ENCODE measurements at regions not wholly inside any gene's neighbourhood (a gene's known extent, or its start where the extent isn't known, plus 50 kb on each side); places are given as distances from the start of the nearest gene placed in this dataset.

DNA sequence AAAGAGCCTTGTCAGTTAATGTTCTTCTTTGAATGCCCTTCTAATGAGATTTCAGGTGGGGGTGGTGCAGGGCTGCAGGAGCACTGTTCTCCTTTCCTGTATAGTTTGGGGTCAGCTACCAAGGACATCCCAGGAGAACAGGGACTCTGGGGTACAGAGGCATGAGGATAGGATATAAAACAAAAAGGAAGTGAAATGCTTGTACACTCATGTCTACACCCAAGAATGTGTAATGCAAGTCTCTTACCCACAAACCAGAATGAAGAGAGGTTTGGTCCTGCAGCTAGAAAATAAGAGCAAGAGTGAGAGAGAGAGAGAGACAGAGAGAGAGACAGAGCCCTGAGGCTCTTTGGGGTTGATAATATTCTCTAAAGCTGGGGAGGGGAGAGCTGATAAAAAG, 151.8 kb upstream of the KCTD1 start:
- DNase-seq = no peak

DNA sequence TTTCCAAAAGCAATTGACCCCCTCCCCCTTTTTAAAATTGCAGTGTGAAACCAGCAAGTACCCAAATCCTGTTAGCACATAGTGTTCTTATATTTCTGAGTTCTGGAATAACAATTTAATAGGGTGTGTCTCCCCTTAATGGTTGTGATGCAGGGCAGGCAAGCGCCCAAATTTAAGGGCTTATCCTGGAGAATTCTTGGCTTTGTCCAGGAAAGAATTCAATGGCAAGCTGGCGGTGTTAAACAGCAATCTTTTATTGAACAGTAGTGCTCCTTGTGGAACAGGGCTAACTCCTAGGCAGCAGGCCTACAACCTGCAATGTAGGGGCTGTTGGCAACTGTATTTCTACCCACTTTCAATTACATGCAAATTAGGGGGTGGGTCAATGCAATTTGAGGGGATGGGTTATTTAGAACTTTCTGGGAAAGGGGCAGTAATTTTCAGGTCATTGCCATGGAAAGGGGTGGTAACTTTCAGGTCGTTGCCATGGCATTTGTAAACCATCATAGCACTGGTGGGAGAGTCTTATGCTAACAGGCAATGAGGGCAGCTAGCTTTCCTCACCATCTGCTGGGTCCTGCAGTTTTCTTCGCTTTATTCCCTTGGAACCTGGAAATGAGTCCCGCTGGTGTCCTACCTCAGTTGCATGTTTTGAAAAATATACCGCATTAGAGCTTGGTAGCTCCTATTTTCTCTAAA, 149.0 kb upstream of the KCTD1 start:
- DNase-seq = no peak

DNA sequence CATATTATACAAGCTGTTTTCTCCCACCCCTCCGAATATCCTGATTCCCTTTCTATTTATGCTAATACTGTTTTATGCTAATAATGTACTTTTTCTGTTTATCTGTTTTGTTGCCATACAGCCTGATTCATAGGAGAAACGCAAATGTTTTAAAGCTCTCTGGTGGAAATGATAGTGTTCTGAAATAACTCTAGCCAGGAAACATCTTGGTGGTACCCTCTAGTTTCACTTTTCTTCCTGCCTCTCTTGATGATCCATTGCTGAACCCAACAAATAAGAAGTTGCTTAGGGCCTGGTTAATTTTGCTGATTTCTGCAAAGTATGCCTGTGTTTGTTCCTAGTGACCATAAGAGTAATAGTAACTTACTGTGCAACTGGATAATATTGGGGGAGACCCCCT, 148.4 kb upstream of the KCTD1 start:
- no peak for DNase-seq

DNA sequence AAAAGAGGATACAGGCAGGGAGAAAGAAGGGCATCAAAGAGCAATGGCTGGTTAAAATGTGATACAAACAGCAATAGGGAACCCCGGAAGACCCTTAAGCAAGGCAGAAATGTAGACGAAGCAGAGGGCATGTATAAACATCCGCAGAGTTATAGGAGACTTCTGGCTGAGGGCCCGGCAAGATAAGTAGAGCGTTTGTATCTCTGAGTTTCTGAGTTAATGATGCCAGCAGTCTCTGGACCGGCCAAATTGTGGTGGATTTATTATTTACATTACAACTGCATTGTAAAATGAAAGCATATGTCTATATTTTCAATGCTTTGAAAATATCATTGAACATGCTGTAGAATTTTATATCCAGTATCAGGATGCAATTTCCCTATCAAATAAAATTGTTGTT, 148.0 kb upstream of the KCTD1 start:
- no peak for DNase-seq

DNA sequence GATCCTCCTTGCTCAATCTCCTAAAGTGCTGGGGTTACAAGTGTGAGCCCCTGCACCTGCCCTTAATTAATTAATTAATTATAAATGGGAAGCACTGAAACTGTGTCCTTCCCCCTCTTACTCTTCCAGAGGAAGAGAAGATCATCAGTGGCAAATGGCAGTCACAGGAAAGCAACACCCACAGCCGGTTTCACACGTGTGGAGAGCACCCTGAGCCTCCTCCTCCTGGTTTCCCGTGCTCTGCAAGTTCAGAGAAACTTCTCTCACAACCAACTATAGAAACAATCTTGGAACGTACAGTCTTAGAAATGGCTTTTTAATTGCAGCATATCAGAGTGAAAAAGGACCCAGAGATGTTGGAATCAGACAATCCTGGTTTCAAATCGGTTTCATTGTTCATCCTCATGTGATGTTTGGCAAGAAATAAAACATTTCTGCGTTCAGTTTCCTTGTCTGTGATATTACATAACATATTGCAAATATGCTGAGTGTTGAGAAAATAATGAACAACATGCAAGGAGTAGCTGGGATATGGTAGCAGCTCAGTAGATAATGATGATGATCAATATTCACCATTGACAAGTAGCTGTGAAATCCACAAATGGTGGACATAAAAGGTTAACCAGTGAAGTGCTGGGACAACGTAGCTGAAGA, 141.0 kb upstream of the KCTD1 start:
- DNase-seq = no peak

DNA sequence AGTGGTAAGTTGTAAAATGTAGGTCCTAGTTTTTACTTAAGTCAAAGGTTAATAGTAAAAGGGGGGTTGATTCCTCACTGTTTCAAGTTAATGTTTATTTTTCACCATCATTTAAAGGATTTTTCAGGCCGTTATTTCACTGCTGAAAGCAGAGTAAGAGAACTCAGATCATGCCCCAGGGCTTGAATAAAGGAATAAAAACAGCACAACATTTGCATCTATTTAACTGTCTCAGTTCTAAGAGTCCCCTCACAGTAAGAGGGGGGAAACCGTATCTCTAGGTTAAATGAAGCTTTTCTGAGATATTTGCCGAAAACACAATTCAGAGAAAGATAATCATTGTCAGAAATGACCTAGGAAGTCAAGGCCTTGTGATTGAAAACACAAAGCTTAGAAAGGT, 138.2 kb upstream of the KCTD1 start:
- no peak for DNase-seq

DNA sequence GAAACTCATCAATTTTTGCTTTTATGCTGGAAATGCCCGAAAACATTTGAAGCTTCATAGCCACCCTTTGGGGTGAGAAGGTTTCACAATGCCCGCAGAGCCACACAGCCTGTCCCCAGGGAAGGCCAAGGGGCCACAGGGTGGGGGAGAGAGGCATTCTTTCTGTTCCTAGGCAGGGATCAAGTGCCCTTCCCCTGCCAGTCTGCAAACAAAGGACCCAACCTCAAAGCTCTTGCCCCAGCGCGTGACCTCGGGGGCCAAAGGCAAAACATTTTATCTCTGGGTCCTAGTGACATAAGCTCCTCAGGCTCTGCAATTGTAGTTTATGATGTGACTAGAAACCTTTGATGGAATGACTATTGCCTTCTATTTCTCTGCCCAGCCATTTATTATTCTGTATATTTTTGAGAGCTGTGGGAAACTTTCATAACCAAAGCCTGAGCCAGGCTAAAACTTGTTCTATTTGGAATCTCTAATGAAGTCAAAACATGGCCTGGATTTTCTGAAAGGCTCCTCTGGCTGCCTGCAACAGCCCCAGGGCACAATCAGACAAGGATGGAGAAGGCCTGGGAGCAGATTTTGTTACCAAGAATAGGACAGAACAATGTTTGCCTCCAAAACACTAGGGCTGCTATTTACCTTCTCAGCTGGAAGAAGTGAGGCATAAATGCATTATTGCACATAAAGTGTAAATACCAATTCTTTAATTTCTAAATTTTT, 137.2 kb upstream of the KCTD1 start:
- DNase-seq = peak; percentile 58

DNA sequence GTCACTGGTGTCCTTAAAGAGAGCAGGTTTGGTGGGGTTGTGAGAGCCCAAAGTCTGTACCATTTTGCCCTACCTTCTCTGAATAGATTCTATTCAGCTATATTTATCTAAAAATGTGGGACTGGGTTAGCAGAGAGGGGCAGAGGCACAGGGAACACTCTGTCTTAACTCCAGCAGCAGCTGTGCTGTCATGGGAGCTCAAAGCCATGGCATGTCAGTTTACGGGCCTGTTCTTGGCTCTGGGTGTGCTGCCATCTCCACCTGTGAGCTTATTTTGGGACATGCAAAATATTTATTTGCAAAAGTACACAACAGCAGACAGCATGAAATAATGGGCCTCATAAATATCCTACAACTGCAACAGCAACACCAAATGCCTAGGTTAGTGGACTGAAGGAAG, 129.6 kb upstream of the KCTD1 start:
- DNase-seq = no peak

DNA sequence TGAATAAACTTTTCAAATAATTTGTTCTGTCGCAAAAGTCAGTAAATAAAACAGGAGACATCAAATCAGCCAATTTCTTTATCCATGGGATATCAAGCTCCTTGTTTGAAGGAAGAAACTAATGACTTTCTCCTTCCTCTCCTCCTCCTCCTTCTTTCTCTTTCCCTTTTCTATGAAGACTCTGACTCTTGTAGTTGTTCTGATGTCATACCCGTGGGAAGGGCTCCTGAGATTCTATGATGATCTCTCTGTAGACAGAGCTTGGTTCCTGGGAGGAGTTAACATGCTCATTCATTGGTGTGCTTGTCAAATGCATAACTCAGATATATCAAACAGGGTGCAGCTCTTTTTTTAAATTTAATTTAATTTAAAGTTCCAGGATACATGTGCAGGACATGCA, 118.7 kb upstream of the KCTD1 start:
- DNase-seq = no peak

DNA sequence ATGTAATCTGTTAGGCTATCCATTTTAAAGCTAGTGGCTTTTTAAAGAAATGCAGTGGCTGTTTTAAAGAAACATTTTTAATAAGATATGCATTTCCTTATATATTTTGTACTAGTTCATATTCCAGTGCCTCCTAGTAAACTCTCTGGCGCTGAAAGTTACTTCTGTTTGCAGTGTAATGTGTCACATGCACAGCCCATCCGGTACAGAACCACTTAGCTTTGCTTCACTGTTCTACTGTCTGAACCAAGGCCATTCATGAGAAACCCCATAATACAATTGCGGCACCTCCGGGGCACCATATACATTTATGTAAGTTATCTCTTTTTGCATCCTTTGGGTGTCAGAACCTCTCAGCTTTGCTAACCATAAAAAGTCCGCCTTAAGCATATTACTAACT, 114.6 kb upstream of the KCTD1 start:
- no peak for DNase-seq

DNA sequence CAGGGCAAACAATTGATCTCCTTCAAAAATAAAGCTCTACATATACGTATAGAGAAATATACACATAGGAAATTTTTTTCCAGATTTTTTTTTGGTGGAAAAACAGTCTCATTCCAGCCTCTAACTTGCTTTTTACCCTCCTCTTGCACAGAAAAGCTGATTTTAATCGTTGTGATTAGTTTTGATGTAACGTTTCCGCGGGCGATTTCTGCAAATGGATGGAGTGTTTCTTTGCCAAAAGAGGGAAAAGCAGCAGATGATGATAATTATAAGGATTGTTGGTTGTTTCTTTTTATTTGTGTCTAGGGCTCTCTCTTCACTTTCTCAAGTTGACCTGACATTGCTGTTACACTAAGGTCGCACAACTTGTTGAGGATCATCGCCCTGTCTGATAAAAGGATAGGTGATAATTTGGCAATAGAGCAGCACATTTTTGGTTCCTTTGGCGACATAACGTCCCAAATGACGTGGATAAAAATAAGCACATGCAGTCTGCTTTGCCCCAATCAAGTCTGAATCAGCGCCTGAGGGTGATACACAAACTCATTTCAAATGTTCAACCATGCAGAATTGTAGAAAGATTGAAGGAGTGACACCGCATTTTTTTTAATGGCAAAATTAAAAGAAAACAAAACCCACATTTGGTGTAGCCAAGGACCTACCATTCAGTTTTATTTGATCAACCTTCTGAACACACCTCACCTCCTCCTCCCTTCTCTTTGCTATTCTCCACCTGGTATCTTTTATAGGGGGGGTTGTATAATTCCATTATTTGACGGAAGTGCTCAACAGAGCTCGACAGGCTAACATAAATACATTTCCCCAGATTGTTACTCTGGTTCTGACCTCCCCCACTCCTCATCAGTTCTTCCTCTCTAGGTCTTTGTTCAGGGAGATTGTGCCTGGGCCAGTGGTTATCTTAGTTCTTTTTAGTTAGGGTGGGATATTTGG, 109.6 kb upstream of the KCTD1 start:
- peak; percentile 16 for DNase-seq

DNA sequence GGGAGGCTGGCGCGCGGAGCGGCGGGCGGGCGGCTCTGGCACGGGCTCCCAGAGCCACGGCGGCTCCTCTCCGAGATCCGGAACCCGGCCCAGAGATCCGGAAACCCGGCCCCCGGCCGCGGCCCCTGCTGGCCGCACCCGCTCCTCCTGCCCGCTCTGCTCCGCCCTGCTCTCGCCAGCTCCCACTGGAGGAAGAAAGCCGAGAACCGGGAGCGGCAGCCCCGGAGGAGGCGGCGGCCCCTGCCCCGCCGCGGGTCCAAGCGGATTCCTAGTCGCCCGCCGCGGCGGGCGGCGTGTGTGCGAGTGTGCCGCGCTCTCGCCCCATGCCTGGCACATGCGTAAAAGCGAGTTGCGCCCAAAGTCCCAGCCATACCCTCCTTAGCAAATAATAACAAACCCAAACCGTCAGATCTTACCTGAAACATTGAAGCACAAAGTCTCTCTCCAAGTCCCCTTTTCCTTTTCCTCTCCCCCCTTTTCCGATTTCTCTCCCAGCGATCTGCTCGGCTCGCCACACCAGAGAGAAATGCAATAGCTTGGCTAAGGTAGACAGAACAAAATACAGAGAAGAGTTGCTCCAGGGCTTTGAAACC, 108.7 kb upstream of the KCTD1 start:
- DNase-seq = peak; percentile 89

DNA sequence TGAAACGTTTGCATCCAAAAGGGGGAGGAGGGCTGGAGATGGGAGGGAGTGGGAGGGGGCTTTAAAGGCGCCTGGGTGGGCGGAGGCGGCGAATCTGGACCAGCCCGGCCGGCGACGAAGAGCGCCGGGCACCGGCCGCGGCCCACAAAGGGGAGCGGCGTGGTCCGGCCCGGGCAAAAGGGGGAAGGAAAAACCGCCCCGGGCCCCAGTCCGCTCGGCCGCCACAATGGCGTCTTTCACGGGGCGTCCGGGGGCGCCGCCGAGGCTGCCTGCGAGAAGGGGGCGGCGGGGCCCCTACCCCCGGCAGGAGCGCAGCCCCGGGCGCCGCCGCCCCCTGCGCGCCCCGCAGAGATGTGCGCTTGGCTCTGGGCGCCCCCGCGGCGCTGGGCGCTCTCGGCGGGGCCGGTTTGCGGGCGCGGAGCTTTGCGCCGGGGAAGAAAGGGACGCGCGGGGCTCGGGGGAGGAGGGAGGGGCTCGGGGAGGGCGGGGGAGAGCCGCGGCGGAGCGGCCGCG, 108.1 kb upstream of the KCTD1 start:
- DNase-seq = no peak

DNA sequence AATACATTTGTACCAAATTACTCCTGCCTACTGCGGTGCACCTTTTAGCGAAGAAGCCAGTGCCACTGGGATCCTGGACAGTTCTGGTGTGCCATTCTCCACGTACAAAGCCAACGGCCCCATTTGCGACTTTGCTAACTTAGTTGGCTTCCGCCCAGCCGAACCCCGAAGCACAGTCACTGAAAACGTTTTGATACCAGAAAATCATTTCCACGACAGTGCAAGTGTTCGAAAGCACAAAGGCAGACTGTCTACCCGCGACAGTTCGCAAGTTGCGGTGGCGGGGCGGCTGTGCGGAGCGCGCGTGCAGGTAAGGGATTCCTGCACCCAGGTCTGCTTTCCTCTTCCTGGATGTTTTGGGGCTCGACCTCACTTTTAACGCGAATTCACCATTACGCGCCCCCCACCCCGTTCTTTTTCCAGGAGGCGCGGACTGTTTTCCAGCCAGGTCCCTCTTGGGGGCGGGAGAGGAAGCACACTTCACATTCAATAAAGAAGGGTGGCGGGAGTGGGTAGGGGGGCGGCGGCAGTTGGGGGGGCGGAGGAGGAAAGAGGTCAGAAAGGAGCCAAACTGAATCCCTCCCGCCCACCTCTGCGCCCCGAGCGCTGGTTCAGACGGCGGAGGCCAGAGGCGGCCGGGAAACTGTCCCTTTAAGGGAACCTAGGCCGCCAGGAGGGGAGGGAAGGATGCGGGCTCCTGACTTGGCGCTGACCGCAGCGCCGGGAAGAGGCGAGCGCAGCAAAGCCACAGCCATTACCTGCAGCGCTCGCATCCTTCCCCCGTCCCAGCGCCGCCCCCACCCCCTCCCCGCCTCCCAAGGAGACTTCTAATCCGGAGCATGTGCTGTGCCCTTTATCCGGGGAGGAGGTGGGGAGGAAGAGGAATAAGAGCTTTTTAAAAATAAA, 107.4 kb upstream of the KCTD1 start:
- peak; percentile 89 for DNase-seq

DNA sequence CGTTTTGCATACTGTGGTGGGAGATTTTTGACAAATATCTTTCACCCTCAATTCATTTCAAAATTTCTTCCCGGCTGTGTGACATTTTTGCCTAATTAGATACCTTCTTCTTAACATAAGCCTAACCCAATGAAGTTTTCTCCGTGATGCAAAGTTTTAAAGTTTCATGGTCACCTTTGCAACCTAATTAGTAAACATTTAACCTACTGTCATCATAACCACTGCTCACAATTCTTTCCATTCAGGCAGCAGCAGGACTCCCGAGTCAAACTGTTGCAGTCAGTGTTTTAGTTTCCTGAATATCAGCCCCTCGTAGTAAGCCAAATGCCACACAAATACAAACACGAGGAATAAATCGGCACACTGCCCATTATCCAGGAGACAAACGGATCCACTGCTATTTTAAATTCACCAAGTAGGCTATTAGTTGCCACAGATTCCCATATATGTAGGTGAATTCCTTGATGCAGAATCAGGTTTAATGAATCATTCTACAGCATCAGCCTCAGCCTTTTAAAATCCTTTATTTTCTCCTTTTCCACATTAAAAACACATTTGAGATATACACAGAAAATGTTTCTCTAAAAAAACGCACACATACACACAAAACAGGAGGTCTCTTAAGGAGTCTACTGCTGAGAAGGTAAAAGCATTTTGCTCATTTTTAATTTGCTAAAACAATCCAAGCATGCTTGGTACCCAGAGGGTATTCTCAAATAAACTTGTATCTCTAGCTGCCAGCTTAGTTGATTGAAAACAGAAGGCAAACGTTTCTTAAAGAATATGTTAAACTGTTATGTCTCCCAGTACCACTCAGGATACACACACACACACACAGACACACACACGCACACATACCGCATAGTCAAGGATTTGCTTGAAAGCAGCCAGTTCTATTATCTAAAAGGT, 106.5 kb upstream of the KCTD1 start:
- DNase-seq = peak; percentile 75

DNA sequence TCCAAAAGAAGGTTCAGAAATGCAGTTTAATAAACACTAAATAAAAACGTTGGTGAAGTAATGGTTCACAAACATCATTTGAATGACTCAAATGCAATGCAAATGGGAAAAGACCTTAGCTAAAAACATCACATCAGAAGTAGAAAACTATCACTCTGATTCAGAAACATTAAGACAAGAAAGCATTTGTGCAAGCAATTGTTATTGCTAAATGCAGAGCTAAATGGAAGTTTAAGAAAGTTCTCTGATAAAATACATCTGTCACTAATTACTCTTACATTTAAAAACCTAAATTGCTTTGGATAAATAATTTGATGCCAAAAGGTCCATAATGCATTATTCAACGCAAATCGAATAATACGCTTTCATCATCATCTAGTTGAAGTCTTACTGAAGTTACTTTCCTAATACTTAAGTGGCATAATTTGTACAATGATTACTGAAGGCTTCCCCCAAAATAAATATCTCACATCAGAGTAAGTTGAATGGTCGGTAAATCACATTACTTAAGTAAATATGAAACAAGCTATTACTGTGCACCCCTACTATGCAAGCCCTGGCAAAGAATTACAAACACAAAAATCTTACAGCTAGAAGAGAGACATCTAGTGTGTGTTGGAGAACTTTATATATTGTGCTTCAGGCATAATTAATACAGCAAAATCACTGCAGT, 105.7 kb upstream of the KCTD1 start:
- DNase-seq = no peak

DNA sequence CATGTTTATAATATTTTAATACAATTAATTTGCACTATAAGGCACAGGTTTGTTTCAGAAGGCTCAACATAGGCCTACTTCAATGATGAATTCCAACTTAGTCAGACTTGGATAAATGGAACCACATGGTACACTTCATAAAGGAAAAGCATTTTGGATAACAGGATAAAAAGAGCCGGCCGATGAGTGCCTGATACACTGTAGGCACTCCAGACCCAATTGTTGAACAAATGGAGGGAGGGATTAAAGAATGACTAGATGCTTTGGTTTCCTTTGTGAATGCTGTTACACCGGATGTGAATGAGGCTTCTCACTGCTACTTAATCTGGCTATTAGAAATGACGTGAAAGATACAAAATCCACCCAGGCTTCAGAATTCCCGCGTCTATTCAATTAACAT, 104.1 kb upstream of the KCTD1 start:
- no peak for DNase-seq

DNA sequence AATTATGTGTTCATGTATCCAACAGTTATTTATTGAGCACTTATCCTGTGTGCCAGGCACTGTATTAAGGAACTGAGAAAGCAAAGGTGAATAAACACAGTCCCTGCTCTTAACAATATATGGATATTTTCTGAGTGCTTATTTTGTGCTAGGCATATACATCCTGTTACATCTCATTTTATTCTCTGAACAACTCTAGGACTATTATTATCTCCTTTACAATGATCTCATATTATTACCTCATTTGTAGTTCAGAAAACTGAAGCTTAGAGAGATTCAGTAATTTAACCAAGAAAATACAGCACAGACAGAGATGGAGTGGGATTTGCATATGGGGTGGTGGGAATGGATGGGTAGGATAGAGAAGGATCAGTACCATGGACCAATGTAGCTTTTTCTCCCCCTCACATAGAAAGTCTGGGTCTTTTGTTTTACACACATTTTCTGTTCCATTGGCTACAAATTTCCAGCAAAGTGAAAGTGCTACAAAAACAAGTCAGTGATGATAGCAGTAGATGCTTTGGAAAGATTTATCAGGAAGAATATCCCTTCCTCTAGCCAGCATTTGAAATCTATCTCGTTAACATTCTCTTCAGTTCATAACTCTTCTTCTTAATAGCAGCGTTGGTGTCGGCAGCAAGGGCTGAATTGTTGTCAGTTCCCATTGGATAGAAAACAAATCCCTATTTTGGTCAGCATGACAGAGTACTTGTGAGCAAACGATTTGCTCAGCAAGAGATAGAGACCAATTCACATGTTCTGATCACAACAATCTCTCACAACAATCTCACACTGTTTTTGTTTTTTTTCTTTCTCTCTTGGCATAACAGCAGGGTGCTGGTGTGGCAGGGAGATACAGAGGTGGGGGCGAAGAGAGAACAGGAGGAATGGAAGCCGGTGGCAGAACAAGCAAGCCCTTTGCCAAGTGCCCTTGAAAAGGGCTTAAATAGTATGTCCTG, 102.2 kb upstream of the KCTD1 start:
- DNase-seq = no peak

DNA sequence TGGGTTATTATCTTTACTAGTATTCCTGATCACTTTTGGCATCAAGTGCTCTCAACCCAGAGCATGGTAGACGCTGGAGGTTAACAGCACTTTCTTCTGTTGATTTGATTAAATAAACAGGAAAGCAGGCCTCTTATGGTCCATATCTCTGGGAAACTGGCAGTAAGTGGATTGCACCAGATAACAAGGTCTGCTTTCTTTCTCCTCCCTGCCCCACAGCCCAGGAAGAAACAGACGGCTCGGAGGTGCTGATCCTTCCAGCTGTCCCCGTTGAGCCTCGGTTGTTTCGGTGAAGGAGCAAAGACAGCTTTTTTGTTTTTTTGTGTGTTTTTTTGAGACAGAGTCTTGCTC, 100.8 kb upstream of the KCTD1 start:
- no peak for DNase-seq

All from eye (tissue), 1 donor.